ENCODE measurements at regions not wholly inside any gene's neighbourhood (a gene's known extent, or its start where the extent isn't known, plus 50 kb on each side); places are given as distances from the start of the nearest gene placed in this dataset.

DNA sequence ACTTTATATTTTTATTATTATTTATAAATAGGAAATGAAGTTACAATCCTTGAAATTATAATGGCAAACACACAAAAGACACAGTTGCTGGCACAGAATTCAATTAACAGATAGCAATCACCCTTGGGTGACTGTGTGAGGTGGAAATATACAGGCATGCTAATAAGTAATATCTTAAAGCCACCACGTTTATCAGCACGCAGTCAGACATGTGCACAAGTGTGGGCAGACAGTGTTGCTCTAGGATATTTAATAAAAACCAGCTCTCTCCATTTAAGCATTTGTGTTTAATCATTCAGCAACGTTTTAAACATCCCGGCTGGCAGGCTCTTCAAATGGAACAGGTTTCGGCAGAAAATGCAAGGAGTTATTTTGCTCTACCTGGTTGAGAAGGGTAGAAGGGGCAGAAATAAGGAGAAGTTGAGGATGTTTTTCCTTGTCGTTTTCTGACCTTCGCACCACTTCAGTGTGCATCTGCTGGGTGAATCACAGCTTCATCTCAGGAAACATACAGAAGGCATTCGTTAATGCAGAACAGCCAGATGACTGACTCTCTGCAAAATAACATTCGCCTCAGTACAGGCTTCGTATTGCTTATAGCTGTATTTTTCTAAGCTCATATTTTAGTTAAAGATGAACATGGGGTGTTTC is 585.1 kb downstream of the QKI start:
- DNase-seq (ENCODE audit: low read depth): no peak

GRCh38 chr6:163998496-163998895 is 584.0 kb downstream of the QKI start:
- DNase-seq (ENCODE audit: low read depth): no peak

- no peak for DNase-seq (ENCODE audit: low read depth)
Observed at GRCh38 chr6:163996491-163996890, 582.0 kb downstream of the QKI start.

DNA sequence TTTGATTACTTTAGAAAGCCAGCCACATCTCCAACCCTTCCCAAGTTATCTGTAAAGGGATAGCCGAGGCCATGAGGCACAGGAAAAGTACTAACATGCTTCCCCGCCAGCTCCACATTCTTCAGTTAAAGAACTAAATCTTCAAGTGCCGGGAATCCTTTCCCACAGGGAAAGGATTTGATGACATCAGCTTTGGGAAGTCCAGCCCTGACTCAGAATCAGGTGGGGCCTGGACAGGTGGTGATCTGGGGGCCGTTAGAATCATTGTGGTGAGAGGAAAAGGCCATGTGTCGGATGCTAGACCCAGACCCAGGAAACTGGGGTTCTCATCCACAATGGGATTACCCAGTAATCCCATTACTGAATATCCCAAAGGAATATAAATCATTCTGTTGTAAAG is 580.0 kb downstream of the QKI start:
- DNase-seq (ENCODE audit: low read depth): no peak

GRCh38 chr6:163992701-163993100 is 578.2 kb downstream of the QKI start:
- DNase-seq (ENCODE audit: low read depth): no peak

GRCh38 chr6:163992056-163992455 is 577.5 kb downstream of the QKI start:
- no peak for DNase-seq (ENCODE audit: low read depth)

- no peak for DNase-seq (ENCODE audit: low read depth)
Observed at GRCh38 chr6:163991321-163991720, 576.8 kb downstream of the QKI start.

GRCh38 chr6:163986313-163986712 is 571.8 kb downstream of the QKI start:
- DNase-seq (ENCODE audit: low read depth): peak; percentile 1

GRCh38 chr6:163985710-163986109 is 571.2 kb downstream of the QKI start:
- no peak for DNase-seq (ENCODE audit: low read depth)

DNA sequence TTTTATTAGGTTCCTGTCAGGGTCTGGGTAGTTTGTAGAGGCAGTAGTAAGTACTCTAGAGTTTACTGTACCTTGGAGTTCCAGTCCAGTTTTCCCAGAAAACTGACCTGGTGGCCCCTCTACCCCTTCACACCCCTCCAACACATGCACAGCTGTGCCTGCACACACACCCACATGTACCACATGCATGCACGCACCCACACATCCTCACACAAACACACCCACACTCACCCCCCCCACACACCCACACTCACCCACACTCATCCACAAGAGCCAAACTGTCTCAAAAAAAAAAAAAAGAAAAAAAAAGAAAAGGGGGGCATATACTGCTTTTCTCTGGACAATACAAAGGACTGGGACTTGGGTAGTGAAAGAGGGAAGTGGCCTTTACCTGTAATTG is 570.5 kb downstream of the QKI start:
- DNase-seq (ENCODE audit: low read depth): no peak

DNA sequence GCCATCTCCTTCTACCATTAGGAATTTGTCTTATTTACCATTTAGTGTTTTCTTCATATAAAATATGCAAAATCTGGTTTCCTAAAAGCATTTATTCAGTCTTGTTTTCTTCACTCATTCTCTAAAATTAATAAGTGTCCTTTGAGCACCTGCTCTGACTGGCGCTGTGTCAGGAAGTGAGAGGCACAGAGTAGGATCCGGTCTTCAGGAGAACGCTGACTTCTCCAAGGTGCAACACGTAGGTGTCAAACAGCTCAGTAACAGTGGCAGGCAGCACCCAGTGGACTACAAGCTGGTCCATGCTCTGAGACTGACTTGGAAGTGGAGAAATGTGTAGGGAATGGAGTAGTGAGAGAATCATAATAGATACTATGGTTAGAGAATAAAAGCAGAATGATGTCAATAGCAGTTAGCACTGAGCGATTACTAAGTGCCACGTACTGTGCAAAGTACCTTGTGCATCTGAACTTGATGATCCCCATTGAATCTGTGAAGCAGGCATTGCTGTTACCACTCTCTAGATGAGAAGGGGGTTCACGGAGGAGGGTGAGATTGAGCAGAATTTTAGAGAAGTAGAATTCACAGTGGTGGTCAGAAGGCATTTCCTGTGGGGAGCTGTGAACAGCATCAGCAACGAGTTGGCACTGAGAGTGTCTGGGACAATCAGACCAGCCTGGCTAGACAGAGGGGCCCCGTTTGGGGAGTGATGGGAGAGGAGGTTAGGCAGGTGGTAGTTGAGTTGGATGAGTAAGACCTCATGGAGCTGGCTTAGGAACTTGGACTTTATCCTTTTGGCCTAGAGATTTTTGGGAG is 569.8 kb downstream of the QKI start:
- no peak for DNase-seq (ENCODE audit: low read depth)

- no peak for DNase-seq (ENCODE audit: low read depth)
Observed at GRCh38 chr6:163983679-163984078, 569.2 kb downstream of the QKI start.

DNA sequence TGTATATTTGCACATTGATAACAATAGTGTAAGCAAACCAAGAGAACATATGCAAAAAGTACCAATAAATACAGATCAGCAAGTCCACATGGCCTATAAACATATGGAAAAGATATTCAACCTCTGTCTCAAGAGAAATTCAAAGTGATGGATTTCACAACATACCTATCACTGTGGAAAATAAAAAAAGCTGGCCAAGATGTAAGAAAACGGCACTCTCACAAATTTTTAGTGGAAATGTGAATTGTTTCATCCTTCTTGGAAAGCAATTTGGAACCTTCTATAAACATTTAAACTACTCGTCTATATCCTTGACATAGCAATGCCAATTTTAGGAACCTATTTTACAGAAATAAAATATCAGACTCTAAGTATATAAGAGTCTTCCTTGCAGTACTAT is 559.8 kb downstream of the QKI start:
- DNase-seq (ENCODE audit: low read depth): no peak

GRCh38 chr6:163971841-163972838 is 557.6 kb downstream of the QKI start:
- no peak for DNase-seq (ENCODE audit: low read depth)

GRCh38 chr6:163970846-163971564 is 556.5 kb downstream of the QKI start:
- DNase-seq (ENCODE audit: low read depth): no peak

GRCh38 chr6:163965426-163966348 is 551.2 kb downstream of the QKI start:
- no peak for DNase-seq (ENCODE audit: low read depth)

DNA sequence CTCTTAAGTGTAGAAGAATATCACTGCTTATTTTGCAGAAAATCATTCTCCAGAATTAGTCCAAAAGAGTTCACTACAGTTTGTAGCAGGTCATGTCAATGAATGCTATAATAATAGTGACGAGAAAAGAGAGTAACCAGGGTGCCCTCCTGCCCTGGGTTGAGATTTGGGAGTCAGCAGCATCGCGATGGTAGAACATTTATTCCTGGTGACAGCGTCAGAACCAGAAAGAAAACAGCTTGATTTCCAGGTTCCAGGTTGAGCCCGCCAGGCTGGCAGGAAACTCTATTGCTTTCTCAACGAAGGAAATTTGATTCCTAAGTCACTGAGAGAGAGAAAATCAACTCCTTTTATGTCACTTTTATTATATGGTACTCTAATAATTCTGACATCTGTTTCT is 550.3 kb downstream of the QKI start:
- no peak for DNase-seq (ENCODE audit: low read depth)

GRCh38 chr6:163963205-163964120 is 548.9 kb downstream of the QKI start:
- DNase-seq (ENCODE audit: low read depth): no peak

DNA sequence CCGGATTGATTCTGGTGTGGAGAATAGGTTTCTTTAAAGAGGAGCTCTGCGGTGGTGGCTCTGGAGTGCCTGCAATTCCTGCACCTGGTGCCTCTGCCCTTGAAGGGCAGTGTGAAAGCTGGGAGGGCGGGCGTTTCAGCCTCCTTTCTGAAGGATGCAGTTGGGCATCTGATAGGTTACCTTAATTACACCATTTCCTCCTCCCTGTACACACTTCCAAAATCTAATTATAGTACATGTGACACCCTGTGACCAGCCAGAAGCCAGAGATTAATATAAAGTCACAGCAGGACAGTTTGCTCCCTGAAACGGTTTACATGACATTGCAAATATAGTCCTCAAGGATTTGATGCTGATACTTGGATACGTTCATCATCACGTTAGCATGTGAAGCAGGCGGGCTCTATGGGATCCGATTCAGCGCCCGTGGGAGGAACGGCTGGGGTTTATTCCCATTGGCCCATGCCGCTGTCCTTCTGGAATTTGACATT is 548.2 kb downstream of the QKI start:
- DNase-seq (ENCODE audit: low read depth): no peak

Measured in LHCN-M2 (cell line).